B cell (primary cell): ENCODE measurements at regions not wholly inside any gene's neighbourhood (a gene's known extent, or its start where the extent isn't known, plus 50 kb on each side); places are given as distances from the start of the nearest gene placed in this dataset.

ENCODE experiments used
- ATAC-seq: fragments of 200-7000 bp; cut with Tn5 transposase; one replicate; pipeline ENCODE4 v1.10.0; 2021; ENCODE audit warnings: low read depth, mild to moderate bottlenecking, moderate number of reproducible peaks, moderate library complexity
- CTCF ChIA-PET: fragments of 350-600 bp; sonication (Branson Sonifier 250); formaldehyde crosslinking; loops from one replicate; lab custom pipeline; 2021; ENCODE audit warnings: antibody characterized with exemption, inconsistent platforms; lab: Charles Lee
- POLR2A ChIA-PET: fragments of 350-600 bp; sonication (Branson Sonifier 250); formaldehyde crosslinking; loops from one replicate; lab custom pipeline; 2021; ENCODE audit warnings: antibody characterized with exemption; lab: Charles Lee
- DNase-seq: peaks from one replicate; pipeline ENCODE4 v3.0.0; 2013
- H2AFZ ChIP-seq: 2 replicates; pipeline ENCODE4 v1.6.1; 2012; ENCODE audit warnings: mild to moderate bottlenecking, low read depth, low read length; ENCODE audit not compliant: insufficient read depth, poor library complexity, severe bottlenecking
- H3K27ac ChIP-seq, 2 donors: 1 replicate in 1 of 2; 2 replicates in 1 of 2; pipeline ENCODE4 v1.5.1; 2012 to 2013; ENCODE audit warnings: low read length in 2 of 2, mild to moderate bottlenecking in 2 of 2, moderate library complexity in 1 of 2
- H3K27me3 ChIP-seq, 4 experiments: fragments of 200-600 bp in 1 of 4; sonication (generic) in 1 of 4; replicated peaks in 1 of 4; 1 replicate in 2 of 4; 2 replicates in 2 of 4; pipeline versions ENCODE4 v1.6.1 to v1.7.0; 2013 to 2016; ENCODE audit warnings: low read length in 3 of 4, mild to moderate bottlenecking in 2 of 4, mixed read lengths in 1 of 4, moderate library complexity in 1 of 4; ENCODE audit not compliant: insufficient read depth in 4 of 4, control insufficient read depth in 3 of 4; ENCODE audit errors: control extremely low read depth in 1 of 4
- H3K36me3 ChIP-seq, 2 experiments: replicated peaks in 1 of 2; 1 replicate in 1 of 2; 2 replicates in 1 of 2; pipeline versions ENCODE4 v1.6.1 to v1.7.1; 2013; ENCODE audit warnings: low read length in 1 of 2; ENCODE audit not compliant: insufficient read depth in 2 of 2, control insufficient read depth in 1 of 2; ENCODE audit errors: control extremely low read depth in 1 of 2, extremely low read depth in 1 of 2
- H3K4me1 ChIP-seq, 2 donors: fragments of 200-600 bp in 1 of 2; sonication (generic) in 1 of 2; 1 replicate in 1 of 2; 2 replicates in 1 of 2; pipeline versions ENCODE4 v1.5.1 to v1.6.1; 2013 to 2017; ENCODE audit warnings: low read length in 2 of 2; ENCODE audit not compliant: control insufficient read depth in 2 of 2, insufficient read depth in 2 of 2
- H3K4me2 ChIP-seq: replicated peaks from 2 replicates; pipeline ENCODE3; 2012; ENCODE audit warnings: mild to moderate bottlenecking, low read depth, low read length; ENCODE audit not compliant: poor library complexity, severe bottlenecking
- H3K4me3 ChIP-seq, 5 experiments: fragments of 200-600 bp in 1 of 5; sonication (generic) in 1 of 5; 1 replicate in 3 of 5; 2 replicates in 2 of 5; pipeline versions ENCODE4 v1.5.1 to v1.7.0; 2011 to 2016; ENCODE audit warnings: low read length in 4 of 5, mild to moderate bottlenecking in 4 of 5, low read depth in 2 of 5, control low read depth in 1 of 5, moderate library complexity in 1 of 5; ENCODE audit not compliant: insufficient read depth in 1 of 5; ENCODE audit errors: control extremely low read depth in 1 of 5, extremely low read depth in 1 of 5
- H3K79me2 ChIP-seq: fragments of 200-600 bp; sonication (generic); one replicate; pipeline ENCODE4 v1.6.0; 2016; ENCODE audit warnings: low read length; ENCODE audit not compliant: control insufficient read depth, insufficient read depth
- H3K9ac ChIP-seq: fragments of 200-600 bp; sonication (generic); 2 replicates; pipeline ENCODE4 v1.6.1; 2017; ENCODE audit warnings: mild to moderate bottlenecking, low read length, moderate library complexity
- H3K9me3 ChIP-seq, 3 donors: one replicate each; pipeline versions ENCODE4 v1.6.1 to v1.7.1; 2013; ENCODE audit warnings: low read length in 2 of 3; ENCODE audit not compliant: control insufficient read depth in 2 of 3, insufficient read depth in 1 of 3; ENCODE audit errors: control extremely low read depth in 1 of 3
- H4K20me1 ChIP-seq: 2 replicates; pipeline ENCODE4 v1.6.0; 2012; ENCODE audit warnings: mild to moderate bottlenecking, low read length; ENCODE audit not compliant: insufficient read depth, control insufficient read depth, poor library complexity, severe bottlenecking
- H3K27ac Mint-ChIP-seq: one replicate; pipeline ENCODE4 v1.8.0; 2021; ENCODE audit warnings: mixed read lengths
- H3K27me3 Mint-ChIP-seq: one replicate; pipeline ENCODE4 v1.8.0; 2021; ENCODE audit warnings: mixed read lengths
- H3K4me1 Mint-ChIP-seq: one replicate; pipeline ENCODE4 v1.8.0; 2021; ENCODE audit warnings: mixed read lengths
- H3K4me3 Mint-ChIP-seq: one replicate; pipeline ENCODE4 v1.8.0; 2021; ENCODE audit warnings: mixed read lengths
- H3K9me3 Mint-ChIP-seq: one replicate; pipeline ENCODE4 v1.8.0; 2022; ENCODE audit warnings: mixed read lengths; ENCODE audit not compliant: insufficient read depth
- CTCF ChIP-seq: fragments of 200-600 bp; IDR thresholded peaks from one replicate; pipeline ENCODE4 v1.8.0; 2022; ENCODE audit warnings: antibody characterized with exemption, mild to moderate bottlenecking
- EZH2 ChIP-seq: IDR thresholded peaks from 2 replicates; pipeline ENCODE4 v1.6.1; 2012; ENCODE audit warnings: borderline replicate concordance, low read depth, mild to moderate bottlenecking, moderate library complexity, low read length; ENCODE audit not compliant: insufficient read depth, poor library complexity, severe bottlenecking
- WGBS: methylation state at CpG from one replicate; pipeline ENCODE4 v1.1.5; 2013; ENCODE audit warnings: missing lambda C conversion rate; ENCODE audit not compliant: insufficient coverage; 5-methylcytosine and 5-hydroxymethylcytosine counted together
- intact Hi-C: fragments of 100-400 bp; cut with micrococcal nuclease; formaldehyde crosslinking; loops from one replicate; pipeline ENCODE4 v1.10.0; 2022

GRCh38 chr10:118950190-118950680 is 79.3 kb upstream of the NANOS1 start:
- no peak overlapping the region for H2AFZ ChIP-seq
- no peak overlapping the region for H3K4me3 ChIP-seq
- H3K27ac Mint-ChIP-seq, result no peak overlapping the region
- H3K27me3 Mint-ChIP-seq, result peaks cover 48% of the 10 kb centered on the region
- WGBS, result no CpG with 5 or more reads among the region's 1 CpG
- no peak overlapping the region for H3K9ac ChIP-seq
- intact Hi-C loops, result no loop called here
- ATAC-seq (no peak), DNase-seq (no peak)
- H3K4me1 ChIP-seq, result no peaks in the 10 kb centered on the region
- ChIA-PET POLR2A (no interaction called here), CTCF (no interaction called here)
- H3K9me3 Mint-ChIP-seq, result no peaks in the 10 kb centered on the region
- no peaks in the 10 kb centered on the region for H4K20me1 ChIP-seq
- no peaks in the 10 kb centered on the region for H3K79me2 ChIP-seq
- H3K4me1 Mint-ChIP-seq, result no peaks in the 10 kb centered on the region
- peaks cover 0 to 13% (median 2%) of the 10 kb centered on the region in 4 experiments for H3K27me3 ChIP-seq
- no peak for TF ChIP-seq EZH2
- no peak for TF ChIP-seq CTCF
- no peak overlapping the region for H3K4me3 Mint-ChIP-seq
- no peak overlapping the region for H3K4me2 ChIP-seq
- no peak overlapping the region for H3K27ac ChIP-seq
- no peaks in the 10 kb centered on the region for H3K36me3 ChIP-seq
- no peaks in the 10 kb centered on the region for H3K9me3 ChIP-seq

- no peak overlapping the region for H2AFZ ChIP-seq
- H3K4me1 ChIP-seq, result no peaks in the 10 kb centered on the region
- CTCF ChIA-PET, result no interaction called here
- 100% methylated on average over 3 of the region's 11 CpGs for WGBS
- TF ChIP-seq CTCF, result no peak
- no peak for TF ChIP-seq EZH2
- no peaks in the 10 kb centered on the region for H3K9me3 Mint-ChIP-seq
- H3K27me3 Mint-ChIP-seq, result peaks cover 44% of the 10 kb centered on the region
- DNase-seq, result no peak
- H3K4me3 ChIP-seq, result no peak overlapping the region
- peaks cover 0 to 13% (median 2%) of the 10 kb centered on the region in 4 experiments for H3K27me3 ChIP-seq
- no peaks in the 10 kb centered on the region for H3K79me2 ChIP-seq
- intact Hi-C loops, result no loop called here
- H3K4me3 Mint-ChIP-seq, result no peak overlapping the region
- POLR2A ChIA-PET, result no interaction called here
- no peak overlapping the region for H3K27ac Mint-ChIP-seq
- H3K36me3 ChIP-seq, result no peaks in the 10 kb centered on the region
- H3K9me3 ChIP-seq, result peaks cover 0 to under 1% (median 0%) of the 10 kb centered on the region in 3 donors
- H3K9ac ChIP-seq, result no peak overlapping the region
- no peaks in the 10 kb centered on the region for H3K4me1 Mint-ChIP-seq
- ATAC-seq, result no peak
- no peaks in the 10 kb centered on the region for H4K20me1 ChIP-seq
- H3K27ac ChIP-seq, result no peak overlapping the region
- no peak overlapping the region for H3K4me2 ChIP-seq
These were observed 78.4 kb upstream of the NANOS1 start for GRCh38 chr10:118950997-118951637.
